ENCODE measurements at regions not wholly inside any gene's neighbourhood (a gene's known extent, or its start where the extent isn't known, plus 50 kb on each side); places are given as distances from the start of the nearest gene placed in this dataset.

DNA sequence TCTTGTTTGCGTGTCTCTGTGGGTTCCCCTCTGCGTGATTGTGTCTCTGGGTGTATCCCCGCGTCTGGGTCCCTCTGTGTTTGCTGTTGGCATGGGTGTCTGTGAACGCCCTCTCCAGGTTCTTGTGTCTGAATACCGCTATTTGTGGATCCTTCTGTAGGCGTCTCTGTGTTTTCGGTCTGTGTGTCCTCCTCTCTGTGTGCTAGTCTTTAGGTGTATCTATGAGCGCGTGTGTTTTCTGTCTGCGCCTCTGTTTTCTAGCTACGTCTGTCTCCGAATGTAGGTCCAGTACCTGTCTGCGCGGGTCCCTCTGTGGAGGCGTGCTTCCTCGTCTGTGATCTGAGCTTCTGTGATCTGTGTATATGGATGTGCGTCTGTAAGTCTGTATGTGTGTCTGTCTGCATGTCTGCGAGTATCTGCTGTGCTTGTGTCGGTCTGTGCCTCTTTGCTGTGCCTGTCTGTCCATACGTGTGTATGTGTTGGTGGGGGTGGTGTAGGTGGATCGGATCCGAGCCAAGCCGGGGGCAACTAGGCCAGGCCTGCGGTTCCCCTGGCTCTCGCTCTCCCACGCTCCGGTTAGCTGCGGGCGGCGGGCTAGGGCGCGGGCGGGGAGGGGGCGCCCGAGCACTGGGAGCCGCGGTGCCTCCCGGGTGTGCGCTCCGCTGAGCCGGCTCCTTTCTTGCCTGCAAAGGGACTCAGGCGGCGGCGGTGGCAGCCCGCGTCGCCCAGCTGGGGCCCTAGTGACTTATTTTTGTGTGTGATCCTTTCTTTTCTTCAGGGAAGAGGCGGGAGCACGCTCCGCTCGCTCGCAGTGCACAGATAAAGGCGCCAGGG is 105.3 kb upstream of the E2F8 start:
- DNase-seq = no peak
- Mint-ChIP-seq H3K36me3 (ENCODE audit: low read depth) (no peaks in the 10 kb centered on the region), H3K9me3 (no peaks in the 10 kb centered on the region), H3K27ac (no peak overlapping the region), H3K4me1 (peaks cover 5% of the 10 kb centered on the region), H3K27me3 (peaks cover 70% of the 10 kb centered on the region), H3K4me3 (no peak overlapping the region)
- ChIA-PET CTCF (no interaction called here), POLR2A (no interaction called here)

DNA sequence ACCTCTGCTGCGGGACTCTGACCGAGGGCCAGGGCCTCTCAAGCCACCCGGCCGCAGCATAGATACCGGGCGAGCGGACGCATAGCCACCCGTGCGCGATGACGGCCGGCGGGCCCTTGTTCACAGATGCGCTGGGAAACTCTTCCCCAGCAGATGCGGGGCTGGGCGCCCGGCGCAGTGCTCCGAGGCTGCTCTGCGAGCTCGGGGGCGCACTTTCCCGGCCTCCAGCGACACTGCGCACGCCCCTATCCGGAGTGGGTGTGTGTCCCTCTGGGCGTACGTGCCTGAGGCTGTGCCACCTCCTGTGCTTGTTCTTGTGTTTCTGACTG is 104.7 kb upstream of the E2F8 start:
- no peak overlapping the region for H3K27ac Mint-ChIP-seq
- no peak overlapping the region for H3K4me3 Mint-ChIP-seq
- ChIA-PET CTCF (no interaction called here), POLR2A (no interaction called here)
- peaks cover 73% of the 10 kb centered on the region for H3K27me3 Mint-ChIP-seq
- no peak for DNase-seq
- H3K9me3 Mint-ChIP-seq = no peaks in the 10 kb centered on the region
- peaks cover 5% of the 10 kb centered on the region for H3K4me1 Mint-ChIP-seq
- H3K36me3 Mint-ChIP-seq (ENCODE audit: low read depth) = no peaks in the 10 kb centered on the region

DNA sequence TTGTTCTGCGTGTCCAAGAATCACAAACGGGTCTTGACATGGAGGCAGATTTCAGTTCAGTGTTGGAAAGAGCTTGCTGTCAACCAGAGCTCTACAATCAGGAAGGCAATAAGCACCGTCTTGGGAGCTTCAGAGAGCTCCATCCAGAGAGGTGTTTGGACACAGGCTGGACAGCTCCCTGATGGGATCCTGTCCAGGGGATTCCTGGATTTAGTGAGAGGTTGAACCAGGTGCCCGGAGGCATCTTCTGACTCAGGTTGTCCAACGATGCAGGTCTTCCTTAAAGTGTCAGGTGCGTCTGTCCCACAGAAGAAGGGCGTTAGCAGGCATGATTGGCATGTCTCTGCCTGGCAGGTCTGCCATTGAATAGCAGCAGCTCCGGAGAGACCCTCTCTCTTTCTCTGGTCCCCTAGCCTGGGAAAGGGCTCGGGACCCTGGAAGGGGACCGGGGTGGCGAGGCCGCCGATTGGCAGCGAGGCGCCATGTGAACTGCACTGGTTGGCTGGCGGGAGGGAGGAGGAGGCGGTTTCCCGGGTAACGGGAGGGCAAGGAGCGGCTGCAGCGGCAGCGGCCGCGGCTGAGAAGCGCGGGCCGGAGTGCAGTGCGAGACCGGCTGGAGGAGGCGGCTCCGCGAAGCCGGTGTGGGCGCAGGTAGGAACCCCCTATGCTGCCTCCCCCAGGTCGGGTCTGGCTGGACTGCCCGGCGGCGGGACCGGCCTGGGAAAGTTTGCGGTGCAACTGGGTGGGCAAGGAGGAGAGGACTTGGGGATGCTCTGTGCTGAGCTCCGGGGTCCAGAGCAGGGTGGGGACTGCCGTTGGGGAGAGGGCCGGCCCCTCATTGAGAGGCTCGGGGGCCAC is 104.1 kb upstream of the E2F8 start:
- Mint-ChIP-seq H3K27ac (no peak overlapping the region), H3K4me3 (no peak overlapping the region), H3K4me1 (peaks cover 5% of the 10 kb centered on the region), H3K36me3 (ENCODE audit: low read depth) (no peaks in the 10 kb centered on the region), H3K27me3 (peaks cover 72% of the 10 kb centered on the region), H3K9me3 (no peaks in the 10 kb centered on the region)
- no peak for DNase-seq
- POLR2A ChIA-PET = no interaction called here
- CTCF ChIA-PET = no interaction called here

DNA sequence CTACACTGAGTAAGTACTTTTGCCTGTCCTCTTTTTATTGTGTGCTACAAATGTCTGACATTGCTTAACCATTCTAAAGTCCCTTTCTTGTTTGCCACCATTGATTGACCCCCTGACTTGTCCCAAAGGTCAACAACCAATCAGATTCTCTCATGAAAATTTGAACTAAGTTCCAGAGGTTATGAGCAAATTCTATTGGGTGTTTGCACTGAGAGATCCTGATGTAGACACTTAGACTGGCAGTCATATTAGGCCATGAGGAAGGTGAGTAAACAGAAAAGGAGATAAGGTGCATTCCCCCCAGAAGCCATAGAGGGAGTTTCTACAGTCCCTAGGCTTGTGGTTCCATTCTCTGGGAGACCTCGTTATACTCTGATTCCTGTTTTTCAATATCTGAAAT is 101.3 kb upstream of the E2F8 start:
- peaks cover 5% of the 10 kb centered on the region for H3K4me1 Mint-ChIP-seq
- H3K27me3 Mint-ChIP-seq = peaks cover 69% of the 10 kb centered on the region
- no peak overlapping the region for H3K4me3 Mint-ChIP-seq
- H3K27ac Mint-ChIP-seq = no peak overlapping the region
- CTCF ChIA-PET = no interaction called here
- DNase-seq = no peak
- no peaks in the 10 kb centered on the region for H3K9me3 Mint-ChIP-seq
- POLR2A ChIA-PET = no interaction called here
- no peaks in the 10 kb centered on the region for H3K36me3 Mint-ChIP-seq (ENCODE audit: low read depth)

DNA sequence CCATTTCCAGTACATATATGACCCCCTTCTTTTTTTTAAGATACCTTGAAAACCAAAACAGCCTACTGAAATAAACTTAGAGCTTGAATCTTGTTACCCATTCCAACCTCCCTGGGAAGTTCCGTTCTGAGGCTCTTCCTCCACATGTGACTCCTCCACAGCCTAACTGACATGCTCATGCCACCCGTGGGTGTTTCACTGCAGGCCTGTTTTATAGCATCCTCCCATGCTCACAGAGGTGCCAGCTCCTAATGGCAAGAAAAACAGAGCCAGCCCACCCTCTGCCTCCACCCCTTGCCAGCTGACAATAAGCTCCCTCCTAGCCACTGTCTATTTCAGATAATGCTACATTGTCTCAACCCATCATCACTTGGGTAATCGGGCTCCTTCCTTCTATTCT is 97.6 kb upstream of the E2F8 start:
- Mint-ChIP-seq H3K27ac (no peak overlapping the region), H3K4me3 (no peak overlapping the region), H3K4me1 (no peaks in the 10 kb centered on the region), H3K27me3 (peaks cover 44% of the 10 kb centered on the region), H3K9me3 (no peaks in the 10 kb centered on the region), H3K36me3 (ENCODE audit: low read depth) (no peaks in the 10 kb centered on the region)
- ChIA-PET POLR2A (no interaction called here), CTCF (no interaction called here)
- DNase-seq = no peak

DNA sequence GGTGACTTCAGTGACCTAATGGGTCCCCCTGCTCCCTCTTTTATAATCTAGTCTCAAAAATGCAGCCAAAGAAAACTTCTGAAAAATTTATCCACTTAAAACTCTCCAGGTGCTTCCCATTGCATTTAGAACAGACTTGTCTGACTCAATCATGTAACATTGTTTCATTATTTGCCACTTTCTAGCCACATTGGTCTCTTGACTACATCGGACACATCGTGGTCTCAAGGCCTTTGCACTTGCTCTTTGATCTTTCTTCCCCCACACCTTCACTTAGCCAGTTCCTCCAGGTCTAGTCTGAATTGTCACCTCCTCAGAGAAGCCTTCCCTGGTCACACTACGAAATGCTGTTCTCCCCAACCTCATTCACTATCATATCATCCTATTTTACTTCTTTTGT is 97.0 kb upstream of the E2F8 start:
- Mint-ChIP-seq H3K9me3 (no peaks in the 10 kb centered on the region), H3K27ac (no peak overlapping the region), H3K4me3 (no peak overlapping the region), H3K36me3 (ENCODE audit: low read depth) (no peaks in the 10 kb centered on the region), H3K4me1 (no peaks in the 10 kb centered on the region), H3K27me3 (peaks cover 40% of the 10 kb centered on the region)
- ChIA-PET POLR2A (no interaction called here), CTCF (no interaction called here)
- DNase-seq = no peak

DNA sequence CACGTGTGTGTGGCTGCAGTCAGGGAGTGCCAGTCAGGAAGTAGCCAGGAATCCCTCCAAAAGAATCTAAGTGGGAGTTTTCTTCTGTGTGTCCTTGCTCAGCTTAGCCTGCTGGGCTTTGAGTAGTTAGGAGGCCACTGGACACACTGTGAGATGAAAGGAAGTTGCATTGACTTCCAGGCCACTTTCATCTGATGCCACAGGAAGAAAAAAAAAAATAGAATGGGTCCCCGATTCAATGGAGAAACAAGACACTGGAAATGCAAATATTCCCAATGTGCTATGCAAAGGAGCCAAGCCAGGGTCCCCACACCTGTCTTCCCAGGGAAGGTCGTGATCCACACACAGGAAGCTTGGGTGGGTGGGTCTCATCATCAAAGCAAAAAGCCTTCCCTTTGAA is 95.6 kb upstream of the E2F8 start:
- DNase-seq = no peak
- Mint-ChIP-seq H3K4me3 (no peak overlapping the region), H3K27ac (no peak overlapping the region), H3K27me3 (peaks cover 40% of the 10 kb centered on the region), H3K36me3 (ENCODE audit: low read depth) (no peaks in the 10 kb centered on the region), H3K4me1 (no peaks in the 10 kb centered on the region), H3K9me3 (no peaks in the 10 kb centered on the region)
- ChIA-PET POLR2A (no interaction called here), CTCF (no interaction called here)

DNA sequence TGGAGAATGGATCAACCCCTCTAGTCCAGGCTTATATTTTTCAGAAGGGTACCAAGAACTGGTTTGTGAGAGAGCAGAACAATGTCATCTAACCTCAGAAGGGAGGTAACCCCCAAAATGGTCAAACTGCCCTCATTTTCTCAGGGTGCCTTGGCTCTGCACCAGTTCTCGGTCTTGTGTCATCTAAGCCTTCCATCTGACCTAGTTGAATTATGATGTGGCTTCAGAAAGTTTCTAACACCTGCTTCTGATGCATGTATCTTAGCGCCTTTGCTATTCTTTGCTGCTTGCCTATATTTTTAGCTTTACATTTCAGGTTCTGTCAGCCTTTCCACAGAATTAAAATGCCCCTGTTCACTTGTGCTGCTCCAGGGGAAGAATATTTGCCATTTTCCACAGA is 91.7 kb upstream of the E2F8 start:
- POLR2A ChIA-PET = no interaction called here
- Mint-ChIP-seq H3K4me3 (no peak overlapping the region), H3K36me3 (ENCODE audit: low read depth) (no peaks in the 10 kb centered on the region), H3K27me3 (peaks cover 10% of the 10 kb centered on the region), H3K9me3 (no peaks in the 10 kb centered on the region), H3K27ac (no peak overlapping the region), H3K4me1 (no peaks in the 10 kb centered on the region)
- CTCF ChIA-PET = no interaction called here
- DNase-seq = no peak

DNA sequence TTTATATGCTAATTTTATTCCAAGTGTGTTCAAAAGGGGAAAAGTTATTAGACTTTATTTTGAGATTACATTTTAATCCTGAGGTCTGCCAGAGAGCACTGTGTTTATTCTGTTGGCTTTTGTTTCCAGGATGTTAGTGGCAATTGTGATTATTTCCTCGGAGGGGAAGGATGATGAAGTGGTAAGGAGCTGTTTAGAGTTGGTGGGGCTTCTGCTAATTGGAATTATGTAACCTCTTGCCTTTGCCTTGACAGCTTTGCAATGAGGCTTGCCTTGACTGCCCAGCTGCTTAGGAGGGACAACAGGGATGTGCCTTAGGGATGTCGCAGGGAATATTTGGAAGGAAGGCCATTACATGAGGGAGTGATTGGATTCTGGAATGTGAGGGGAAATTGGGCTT is 89.7 kb upstream of the E2F8 start:
- H3K4me1 Mint-ChIP-seq = no peaks in the 10 kb centered on the region
- peaks cover 6% of the 10 kb centered on the region for H3K27me3 Mint-ChIP-seq
- CTCF ChIA-PET = no interaction called here
- DNase-seq = no peak
- no peak overlapping the region for H3K4me3 Mint-ChIP-seq
- H3K36me3 Mint-ChIP-seq (ENCODE audit: low read depth) = no peaks in the 10 kb centered on the region
- no peaks in the 10 kb centered on the region for H3K9me3 Mint-ChIP-seq
- POLR2A ChIA-PET = no interaction called here
- no peak overlapping the region for H3K27ac Mint-ChIP-seq

DNA sequence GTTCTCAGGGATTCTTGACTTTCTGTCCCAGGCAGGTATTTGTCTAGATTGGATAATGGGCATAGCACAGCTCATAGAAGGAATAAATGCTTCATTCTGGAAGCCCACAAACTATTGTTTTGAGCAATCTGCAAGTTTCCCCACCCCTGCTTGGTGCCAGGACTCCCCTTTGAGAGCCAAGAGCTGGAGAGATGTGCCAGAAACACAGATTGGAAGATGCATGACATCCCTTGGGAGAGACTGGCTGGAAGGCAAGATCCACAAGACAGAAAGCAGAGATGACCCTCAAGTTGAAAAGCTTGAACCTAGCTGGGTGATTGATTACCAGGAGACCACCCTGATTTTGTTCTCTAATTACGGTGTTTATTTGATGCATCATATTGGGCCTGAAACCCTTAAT is 89.2 kb upstream of the E2F8 start:
- POLR2A ChIA-PET = no interaction called here

DNA sequence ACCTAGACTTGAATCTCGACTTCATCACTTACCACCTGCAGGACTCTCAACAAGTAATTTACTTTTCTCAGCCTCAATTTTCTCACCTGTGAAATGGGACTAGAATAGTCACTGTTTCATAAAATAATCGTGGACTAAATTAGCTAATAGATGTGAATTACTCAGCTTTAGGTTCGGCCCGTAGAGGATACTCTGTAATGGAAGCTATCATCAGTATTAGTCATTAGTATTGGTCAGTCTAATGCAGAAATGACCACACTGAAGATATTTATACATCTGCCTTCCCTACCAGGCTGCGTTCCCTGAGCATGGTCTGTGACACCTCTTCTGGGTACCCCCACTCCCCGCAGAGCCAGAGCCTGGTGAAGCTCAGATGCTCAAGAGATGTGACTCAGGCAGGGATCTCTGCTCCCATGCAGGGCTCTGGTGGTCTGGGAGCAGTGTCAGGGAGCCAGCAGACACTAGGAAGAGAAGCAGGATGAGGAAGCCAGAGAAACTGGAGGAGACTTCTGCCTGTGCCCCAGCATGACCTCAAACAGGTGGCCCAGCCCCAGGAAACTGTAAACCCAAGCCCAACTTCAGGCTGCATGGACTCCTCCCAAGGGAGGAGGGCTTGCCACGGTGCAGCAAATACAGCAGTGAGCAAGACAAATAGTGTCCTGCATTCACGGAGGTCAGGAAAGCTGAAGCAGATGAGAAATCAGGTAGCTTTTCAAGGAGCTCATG is 88.0 kb upstream of the E2F8 start:
- ChIA-PET POLR2A (no interaction called here), CTCF (no interaction called here)
- H3K36me3 Mint-ChIP-seq (ENCODE audit: low read depth) = no peaks in the 10 kb centered on the region
- H3K4me1 Mint-ChIP-seq = no peaks in the 10 kb centered on the region
- no peak overlapping the region for H3K4me3 Mint-ChIP-seq
- DNase-seq = no peak
- H3K27me3 Mint-ChIP-seq = peaks cover 14% of the 10 kb centered on the region
- H3K27ac Mint-ChIP-seq = no peak overlapping the region
- no peaks in the 10 kb centered on the region for H3K9me3 Mint-ChIP-seq

More for the DNA sequence above, 89.2 kb upstream of the E2F8 start:
- no peak for DNase-seq
- Mint-ChIP-seq H3K36me3 (ENCODE audit: low read depth) (no peaks in the 10 kb centered on the region), H3K9me3 (no peaks in the 10 kb centered on the region), H3K4me1 (no peaks in the 10 kb centered on the region), H3K27ac (no peak overlapping the region), H3K4me3 (no peak overlapping the region), H3K27me3 (peaks cover 8% of the 10 kb centered on the region)
- CTCF ChIA-PET = no interaction called here

DNA sequence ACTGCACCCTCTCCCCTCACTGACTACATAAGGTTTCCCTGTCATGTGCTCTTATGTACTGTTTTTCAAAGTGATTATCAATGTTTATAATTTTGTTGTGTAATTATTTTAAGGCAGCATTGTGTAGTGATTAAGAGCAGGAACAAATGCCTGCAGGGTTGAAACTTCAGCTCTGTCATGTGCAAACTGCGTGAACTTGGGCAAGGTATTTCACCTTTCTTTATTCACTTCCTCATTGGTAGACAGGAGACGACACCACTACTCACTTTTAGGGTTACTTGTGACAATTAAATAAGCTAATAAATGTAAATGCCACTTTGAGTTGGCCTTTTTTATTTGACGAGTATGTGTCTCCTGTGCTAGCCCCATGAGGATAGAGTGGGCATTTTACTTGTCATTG is 86.5 kb upstream of the E2F8 start:
- CTCF ChIA-PET = no interaction called here

DNA sequence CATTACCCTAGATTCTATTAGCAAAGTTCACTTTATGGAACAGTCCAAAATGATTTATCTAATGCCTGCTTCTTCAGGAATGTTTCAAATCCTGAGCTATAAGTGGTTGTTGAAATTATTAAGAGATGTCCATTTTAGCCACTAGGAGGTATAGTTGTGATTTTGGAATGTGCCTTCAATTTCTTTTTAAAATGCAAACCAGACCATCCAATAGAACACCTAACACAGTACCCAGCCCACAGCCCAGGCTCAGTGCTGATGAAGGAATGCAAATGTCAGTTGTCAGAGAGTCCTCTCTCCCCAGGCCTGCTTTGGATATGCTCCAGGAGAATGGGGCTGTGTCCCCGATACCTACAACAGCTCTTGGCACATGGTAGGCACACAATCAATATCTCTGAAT is 85.8 kb upstream of the E2F8 start:
- H3K4me1 Mint-ChIP-seq = no peaks in the 10 kb centered on the region
- H3K36me3 Mint-ChIP-seq (ENCODE audit: low read depth) = no peaks in the 10 kb centered on the region

More for the DNA sequence above, 86.5 kb upstream of the E2F8 start:
- Mint-ChIP-seq H3K27me3 (peaks cover 24% of the 10 kb centered on the region), H3K27ac (no peak overlapping the region), H3K36me3 (ENCODE audit: low read depth) (no peaks in the 10 kb centered on the region), H3K9me3 (no peaks in the 10 kb centered on the region), H3K4me1 (no peaks in the 10 kb centered on the region), H3K4me3 (no peak overlapping the region)
- no peak for DNase-seq
- POLR2A ChIA-PET = no interaction called here

More for the DNA sequence above, 85.8 kb upstream of the E2F8 start:
- ChIA-PET CTCF (no interaction called here), POLR2A (no interaction called here)
- peaks cover 27% of the 10 kb centered on the region for H3K27me3 Mint-ChIP-seq
- H3K9me3 Mint-ChIP-seq = no peaks in the 10 kb centered on the region
- no peak overlapping the region for H3K4me3 Mint-ChIP-seq
- DNase-seq = no peak
- H3K27ac Mint-ChIP-seq = no peak overlapping the region
